GM12873 (cell line): ENCODE measurements at regions not wholly inside any gene's neighbourhood (a gene's known extent, or its start where the extent isn't known, plus 50 kb on each side); places are given as distances from the start of the nearest gene placed in this dataset.

Experiments used
- CTCF ChIP-seq: IDR thresholded peaks from 2 replicates; pipeline ENCODE4 v1.5.1; 2012; ENCODE audit warnings: low read depth, mild to moderate bottlenecking, moderate library complexity, low read length, control low read depth; ENCODE audit not compliant: insufficient read depth; ENCODE audit errors: missing control alignments

- TF ChIP-seq CTCF = no peak
Measured at GRCh38 chr12:28755027-28755426, 394.1 kb upstream of the FAR2 start.

- no peak for TF ChIP-seq CTCF
Measured at GRCh38 chr12:28759333-28759732, 389.7 kb upstream of the FAR2 start.

- no peak for TF ChIP-seq CTCF
Measured at GRCh38 chr12:28766398-28766797, 382.7 kb upstream of the FAR2 start.

- TF ChIP-seq CTCF = no peak
Measured at GRCh38 chr12:28767836-28768348, 381.2 kb upstream of the FAR2 start.

- no peak for TF ChIP-seq CTCF
Measured at GRCh38 chr12:28770322-28770721, 378.8 kb upstream of the FAR2 start.

- no peak for TF ChIP-seq CTCF
Measured at GRCh38 chr12:28771968-28772367, 377.1 kb upstream of the FAR2 start.

- TF ChIP-seq CTCF = no peak
Measured at GRCh38 chr12:28775556-28775955, 373.5 kb upstream of the FAR2 start.
